ENCODE measurements at regions not wholly inside any gene's neighbourhood (a gene's known extent, or its start where the extent isn't known, plus 50 kb on each side); places are given as distances from the start of the nearest gene placed in this dataset.
"Not testable (repeated sequence)": the region's sequence is repeated elsewhere in the genome, so short reads cannot be mapped to it uniquely, and the experiment has no call there.

- DNase-seq, result no peak
- in situ Hi-C loops (cut with MboI; ENCODE audit: low pct_unique_long_range_greater_than_20kb, low sequenced_read_pairs), result no loop called here
Observed at GRCh38 chr3:20316238-20316637, 130.2 kb upstream of the SGO1 start.

GRCh38 chr3:20310629-20311028, 124.6 kb upstream of the SGO1 start:
- in situ Hi-C loops (cut with MboI; ENCODE audit: low pct_unique_long_range_greater_than_20kb, low sequenced_read_pairs), result no loop called here
- DNase-seq, result no peak

GRCh38 chr3:20307383-20307782, 121.4 kb upstream of the SGO1 start:
- in situ Hi-C loops (cut with MboI; ENCODE audit: low pct_unique_long_range_greater_than_20kb, low sequenced_read_pairs), result no loop called here
- DNase-seq, result no peak

- no peak for DNase-seq
- in situ Hi-C loops (cut with MboI; ENCODE audit: low pct_unique_long_range_greater_than_20kb, low sequenced_read_pairs), result no loop called here
Observed at GRCh38 chr3:20305647-20306046, 119.6 kb upstream of the SGO1 start.

- no peak for DNase-seq
- in situ Hi-C loops (cut with MboI; ENCODE audit: low pct_unique_long_range_greater_than_20kb, low sequenced_read_pairs), result no loop called here
Observed at GRCh38 chr3:20302766-20303165, 116.8 kb upstream of the SGO1 start.

- no peak for DNase-seq
Observed at GRCh38 chr3:20288050-20288449, 102.0 kb upstream of the SGO1 start.

GRCh38 chr3:20280257-20280656, 94.3 kb upstream of the SGO1 start:
- peak; percentile 59 for DNase-seq
- in situ Hi-C loops (cut with MboI; ENCODE audit: low pct_unique_long_range_greater_than_20kb, low sequenced_read_pairs), result no loop called here

More at GRCh38 chr3:20288050-20288449, 102.0 kb upstream of the SGO1 start:
- in situ Hi-C loops (cut with MboI; ENCODE audit: low pct_unique_long_range_greater_than_20kb, low sequenced_read_pairs), result no loop called here

GRCh38 chr3:20265977-20266376, 80.0 kb upstream of the SGO1 start:
- in situ Hi-C loops (cut with MboI; ENCODE audit: low pct_unique_long_range_greater_than_20kb, low sequenced_read_pairs); DNase-seq: not testable (repeated sequence)

- in situ Hi-C loops (cut with MboI; ENCODE audit: low pct_unique_long_range_greater_than_20kb, low sequenced_read_pairs), result no loop called here
- DNase-seq, result no peak
Observed at GRCh38 chr3:20264900-20265567, 79.0 kb upstream of the SGO1 start.

- in situ Hi-C loops (cut with MboI; ENCODE audit: low pct_unique_long_range_greater_than_20kb, low sequenced_read_pairs), result no loop called here
- no peak for DNase-seq
Observed at GRCh38 chr3:20258371-20258770, 72.4 kb upstream of the SGO1 start.

GRCh38 chr3:20256144-20256543, 70.1 kb upstream of the SGO1 start:
- in situ Hi-C loops (cut with MboI; ENCODE audit: low pct_unique_long_range_greater_than_20kb, low sequenced_read_pairs), result no loop called here
- DNase-seq, result no peak

- no peak for DNase-seq
- in situ Hi-C loops (cut with MboI; ENCODE audit: low pct_unique_long_range_greater_than_20kb, low sequenced_read_pairs), result no loop called here
Observed at GRCh38 chr3:20254268-20255117, 68.5 kb upstream of the SGO1 start.

GRCh38 chr3:20250786-20251185, 64.8 kb upstream of the SGO1 start:
- in situ Hi-C loops (cut with MboI; ENCODE audit: low pct_unique_long_range_greater_than_20kb, low sequenced_read_pairs), result no loop called here
- no peak for DNase-seq

- DNase-seq, result no peak
- in situ Hi-C loops (cut with MboI; ENCODE audit: low pct_unique_long_range_greater_than_20kb, low sequenced_read_pairs), result no loop called here
Observed at GRCh38 chr3:20250314-20250713, 64.3 kb upstream of the SGO1 start.

GRCh38 chr3:20246662-20247061, 60.7 kb upstream of the SGO1 start:
- in situ Hi-C loops (cut with MboI; ENCODE audit: low pct_unique_long_range_greater_than_20kb, low sequenced_read_pairs), result no loop called here

GRCh38 chr3:20245781-20246180, 59.8 kb upstream of the SGO1 start:
- in situ Hi-C loops (cut with MboI; ENCODE audit: low pct_unique_long_range_greater_than_20kb, low sequenced_read_pairs), result no loop called here
- no peak for DNase-seq

More at GRCh38 chr3:20246662-20247061, 60.7 kb upstream of the SGO1 start:
- DNase-seq, result no peak

- DNase-seq, result no peak
- in situ Hi-C loops (cut with MboI; ENCODE audit: low pct_unique_long_range_greater_than_20kb, low sequenced_read_pairs), result no loop called here
Observed at GRCh38 chr3:20240154-20240883, 54.3 kb upstream of the SGO1 start.

GRCh38 chr3:20238199-20238598, 52.2 kb upstream of the SGO1 start:
- in situ Hi-C loops (cut with MboI; ENCODE audit: low pct_unique_long_range_greater_than_20kb, low sequenced_read_pairs); DNase-seq: not testable (repeated sequence)

- in situ Hi-C loops (cut with MboI; ENCODE audit: low pct_unique_long_range_greater_than_20kb, low sequenced_read_pairs), result no loop called here
- no peak for DNase-seq
Observed at GRCh38 chr3:20236603-20237002, 50.6 kb upstream of the SGO1 start.
